ENCODE measurements at regions not wholly inside any gene's neighbourhood (a gene's known extent, or its start where the extent isn't known, plus 50 kb on each side); places are given as distances from the start of the nearest gene placed in this dataset.

DNA sequence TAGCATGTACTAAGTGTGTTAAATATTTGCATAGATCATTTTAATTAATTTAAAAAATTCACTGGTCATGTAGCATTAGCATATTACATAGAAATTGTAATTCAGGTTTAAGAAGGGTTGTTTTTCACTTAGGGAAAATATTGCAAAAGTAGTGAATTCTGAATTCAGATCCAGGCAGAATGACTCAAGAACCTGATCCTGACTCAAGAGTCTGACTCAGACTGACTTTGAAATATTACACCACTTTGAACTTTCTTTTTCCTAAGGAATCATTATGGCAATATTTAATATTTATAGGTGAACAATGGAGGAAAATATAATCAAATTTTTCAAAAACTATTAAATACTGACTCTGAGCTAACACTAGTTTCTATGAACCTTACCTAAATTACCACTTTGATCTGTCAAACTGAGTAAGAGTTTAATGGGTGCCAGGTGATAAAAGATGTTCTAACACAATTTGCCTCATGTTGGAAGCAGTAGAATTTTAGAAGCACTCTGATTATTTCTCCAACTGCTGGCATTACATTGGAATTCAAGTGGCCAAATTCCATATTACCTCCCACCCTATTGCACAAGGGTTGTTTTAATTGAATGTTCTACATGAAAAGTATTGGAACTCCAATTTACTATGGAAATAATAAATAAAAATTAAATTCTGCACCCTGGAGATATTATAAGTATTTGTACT lies 261.6 kb downstream of the SLITRK1 start:
- TF ChIP-seq, protein P1, sequence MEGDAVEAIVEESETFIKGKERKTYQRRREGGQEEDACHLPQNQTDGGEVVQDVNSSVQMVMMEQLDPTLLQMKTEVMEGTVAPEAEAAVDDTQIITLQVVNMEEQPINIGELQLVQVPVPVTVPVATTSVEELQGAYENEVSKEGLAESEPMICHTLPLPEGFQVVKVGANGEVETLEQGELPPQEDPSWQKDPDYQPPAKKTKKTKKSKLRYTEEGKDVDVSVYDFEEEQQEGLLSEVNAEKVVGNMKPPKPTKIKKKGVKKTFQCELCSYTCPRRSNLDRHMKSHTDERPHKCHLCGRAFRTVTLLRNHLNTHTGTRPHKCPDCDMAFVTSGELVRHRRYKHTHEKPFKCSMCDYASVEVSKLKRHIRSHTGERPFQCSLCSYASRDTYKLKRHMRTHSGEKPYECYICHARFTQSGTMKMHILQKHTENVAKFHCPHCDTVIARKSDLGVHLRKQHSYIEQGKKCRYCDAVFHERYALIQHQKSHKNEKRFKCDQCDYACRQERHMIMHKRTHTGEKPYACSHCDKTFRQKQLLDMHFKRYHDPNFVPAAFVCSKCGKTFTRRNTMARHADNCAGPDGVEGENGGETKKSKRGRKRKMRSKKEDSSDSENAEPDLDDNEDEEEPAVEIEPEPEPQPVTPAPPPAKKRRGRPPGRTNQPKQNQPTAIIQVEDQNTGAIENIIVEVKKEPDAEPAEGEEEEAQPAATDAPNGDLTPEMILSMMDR (IDR thresholded peaks at IDR 0.05; ENCODE audit: insufficient read depth, low read length, missing control alignments), result no peak
- POLR2A ChIA-PET, result no interaction called here
- DNase-seq (ENCODE audit: low read depth, low spot score), result no peak
- CTCF ChIA-PET, result no interaction called here
- no peak overlapping the region for H3K4me3 ChIP-seq (ENCODE audit: low read depth, low read length)

DNA sequence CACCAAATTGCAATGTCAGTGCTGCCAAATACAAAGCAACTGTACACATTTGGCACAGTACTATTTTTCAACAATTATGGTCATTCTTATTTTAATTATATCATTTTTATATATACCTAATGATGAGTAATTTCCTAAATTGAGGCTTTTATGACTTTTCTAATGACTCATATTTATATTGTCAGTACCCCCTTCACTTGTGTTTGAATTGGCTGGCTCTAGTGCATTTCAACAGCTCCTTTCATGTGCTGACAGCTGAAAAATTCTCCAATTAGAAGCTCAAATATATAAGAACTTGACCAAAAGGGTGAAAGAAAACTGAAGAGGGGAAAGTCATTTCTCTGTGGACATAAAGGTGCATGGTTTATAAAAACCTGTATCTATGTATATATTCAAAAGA lies 263.3 kb downstream of the SLITRK1 start:
- TF ChIP-seq, protein P1 (IDR thresholded peaks at IDR 0.05; ENCODE audit: insufficient read depth, low read length, missing control alignments), result no peak
- DNase-seq (ENCODE audit: low read depth, low spot score), result peak; percentile 10
- CTCF ChIA-PET, result no interaction called here
- POLR2A ChIA-PET, result no interaction called here
- no peak overlapping the region for H3K4me3 ChIP-seq (ENCODE audit: low read depth, low read length)

DNA sequence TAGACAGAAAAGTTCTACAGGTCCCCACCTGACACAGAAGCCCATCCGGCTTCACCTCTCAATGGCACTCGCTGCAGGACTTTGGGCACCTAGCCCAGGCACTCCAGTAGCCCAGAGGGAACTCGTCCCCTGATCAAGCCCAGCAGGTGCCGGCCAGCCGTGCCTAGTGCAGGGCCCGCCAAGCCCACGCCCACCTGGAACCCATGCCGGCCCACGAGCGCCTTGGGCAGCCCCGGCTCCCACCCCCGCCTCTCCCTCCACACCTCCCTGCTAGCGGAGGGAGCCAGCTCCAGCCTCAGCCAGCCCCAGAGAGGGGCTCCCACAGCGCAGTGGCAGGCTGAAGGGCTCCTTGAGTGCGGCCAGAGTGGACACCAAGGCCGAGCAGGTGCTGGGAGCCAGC lies 268.8 kb downstream of the SLITRK1 start:
- POLR2A ChIA-PET, result no interaction called here

DNA sequence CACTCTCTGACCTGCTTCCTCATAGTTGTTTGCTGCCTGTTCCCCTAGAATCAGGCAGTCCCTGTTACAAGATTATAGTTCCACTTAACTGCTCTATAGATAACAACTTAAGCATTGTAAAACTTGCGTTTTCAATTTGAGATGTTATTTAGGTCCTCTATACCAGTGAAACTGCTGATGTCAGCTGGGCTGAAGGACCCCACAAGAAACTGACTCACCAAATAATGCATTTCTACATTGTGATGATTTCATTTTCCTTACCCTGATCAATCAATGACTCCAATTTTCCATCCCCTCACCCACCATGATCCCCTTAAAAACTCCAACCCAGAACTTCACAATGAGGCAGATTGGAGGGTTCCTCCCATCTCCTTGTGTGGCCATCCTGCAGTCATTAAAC lies 280.7 kb downstream of the SLITRK1 start:
- H3K4me3 ChIP-seq (ENCODE audit: low read depth, low read length), result no peak overlapping the region
- CTCF ChIA-PET, result no interaction called here
- POLR2A ChIA-PET, result no interaction called here
- DNase-seq (ENCODE audit: low read depth, low spot score), result no peak
- TF ChIP-seq, protein P1 (IDR thresholded peaks at IDR 0.05; ENCODE audit: insufficient read depth, low read length, missing control alignments), result no peak

More for the DNA sequence above, 268.8 kb downstream of the SLITRK1 start:
- CTCF ChIA-PET, result no interaction called here
- TF ChIP-seq, protein P1 (IDR thresholded peaks at IDR 0.05; ENCODE audit: insufficient read depth, low read length, missing control alignments), result no peak
- DNase-seq (ENCODE audit: low read depth, low spot score), result no peak
- no peak overlapping the region for H3K4me3 ChIP-seq (ENCODE audit: low read depth, low read length)

DNA sequence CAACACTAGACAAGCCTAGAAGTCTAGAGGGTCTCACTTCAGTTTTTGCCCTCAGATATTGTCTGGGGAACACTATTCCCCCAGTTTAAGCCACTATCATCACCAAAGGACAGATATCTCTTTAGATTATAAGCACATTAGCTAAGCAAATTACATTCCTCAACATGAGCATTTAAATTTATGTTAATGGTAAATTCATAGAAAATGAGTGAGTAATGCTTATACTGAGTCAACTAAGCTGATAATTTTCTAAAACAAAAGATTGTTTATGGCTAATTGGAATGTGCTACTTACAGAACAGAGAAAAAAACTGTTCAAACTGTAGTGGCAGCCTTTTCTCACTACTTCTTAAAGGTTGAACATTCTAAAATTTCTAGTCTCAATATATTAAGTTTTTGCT lies 290.2 kb downstream of the SLITRK1 start:
- CTCF ChIA-PET, result no interaction called here
- TF ChIP-seq, protein P1 (IDR thresholded peaks at IDR 0.05; ENCODE audit: insufficient read depth, low read length, missing control alignments), result no peak
- POLR2A ChIA-PET, result no interaction called here
- H3K4me3 ChIP-seq (ENCODE audit: low read depth, low read length), result no peak overlapping the region
- DNase-seq (ENCODE audit: low read depth, low spot score), result no peak

DNA sequence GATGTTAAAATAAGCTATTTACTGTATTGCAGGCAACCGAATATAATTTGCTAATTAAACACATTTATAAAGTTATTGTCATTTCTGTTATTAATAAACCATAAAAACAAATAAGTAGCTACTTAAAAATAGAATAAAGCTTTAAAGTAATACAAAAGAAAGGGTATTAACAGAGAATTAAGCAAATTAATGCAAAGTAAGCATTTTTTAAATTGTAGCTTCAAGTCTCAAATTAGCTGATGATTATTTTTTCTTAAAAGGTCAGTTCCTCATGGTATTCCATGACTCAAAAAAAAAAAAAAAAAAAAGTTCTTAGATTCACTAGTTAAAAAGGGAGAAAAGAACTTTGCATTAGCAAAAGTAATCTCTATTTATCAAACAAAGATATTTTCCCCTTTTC lies 292.5 kb downstream of the SLITRK1 start:
- no peak for DNase-seq (ENCODE audit: low read depth, low spot score)
- POLR2A ChIA-PET, result no interaction called here
- H3K4me3 ChIP-seq (ENCODE audit: low read depth, low read length), result no peak overlapping the region
- CTCF ChIA-PET, result no interaction called here
- TF ChIP-seq, protein P1 (IDR thresholded peaks at IDR 0.05; ENCODE audit: insufficient read depth, low read length, missing control alignments), result no peak
